Suprapubic skin (tissue), 3 donors: ENCODE measurements at regions not wholly inside any gene's neighbourhood (a gene's known extent, or its start where the extent isn't known, plus 50 kb on each side); places are given as distances from the start of the nearest gene placed in this dataset.

ENCODE experiments used
- CTCF ChIP-seq, 2 donors: fragments of 200-600 bp in 1 of 2; fragments of 450-650 bp in 1 of 2; sonication (generic) in 1 of 2; IDR thresholded peaks; one replicate each; pipeline ENCODE4 v1.5.1; 2016 to 2019; ENCODE audit warnings: antibody characterized with exemption in 2 of 2, mild to moderate bottlenecking in 1 of 2, moderate library complexity in 1 of 2
- POLR2AphosphoS5 ChIP-seq, 3 donors: sonication (generic); formaldehyde crosslinking; IDR thresholded peaks; one replicate each; pipeline ENCODE4 v1.6.1; 2017; ENCODE audit warnings: antibody characterized with exemption in 3 of 3

- TF ChIP-seq POLR2AphosphoS5 (IDR thresholded peaks at IDR 0.05): no peak
- no peak for TF ChIP-seq CTCF (IDR thresholded peaks at IDR 0.05)
Measured at GRCh38 chr5:96072138-96072790, 110.6 kb upstream of the ELL2 start.
